Neural progenitor cell (in vitro differentiated cells): ENCODE measurements at regions not wholly inside any gene's neighbourhood (a gene's known extent, or its start where the extent isn't known, plus 50 kb on each side); places are given as distances from the start of the nearest gene placed in this dataset.

Experiments used
- DNase-seq: peaks from one replicate; pipeline ENCODE4 v3.0.0-alpha.2; 2016; ENCODE audit warnings: low spot score
- H2AFZ ChIP-seq: fragments of 200-600 bp; sonication (generic); replicated peaks from 2 replicates; pipeline ENCODE4 v1.6.1; 2016; ENCODE audit warnings: antibody characterized with exemption
- H3F3A ChIP-seq: fragments of 200-600 bp; sonication (generic); 2 replicates; pipeline ENCODE4 v1.6.1; 2016; ENCODE audit warnings: antibody characterized with exemption, low read depth
- H3K27ac ChIP-seq: fragments of 200-600 bp; sonication (generic); 2 replicates; pipeline ENCODE4 v1.5.1; 2016; ENCODE audit warnings: mild to moderate bottlenecking
- H3K27me3 ChIP-seq: fragments of 200-600 bp; sonication (generic); 2 replicates; pipeline ENCODE4 v1.6.1; 2016; ENCODE audit warnings: mild to moderate bottlenecking, moderate library complexity
- H3K36me3 ChIP-seq: fragments of 200-600 bp; sonication (generic); 2 replicates; pipeline ENCODE4 v1.5.1; 2016
- H3K4me1 ChIP-seq: fragments of 200-600 bp; sonication (generic); 2 replicates; pipeline ENCODE4 v1.6.1; 2016; ENCODE audit warnings: mixed run types
- H3K4me2 ChIP-seq: fragments of 200-600 bp; sonication (generic); 2 replicates; pipeline ENCODE4 v1.6.1; 2016
- H3K4me3 ChIP-seq: fragments of 200-600 bp; sonication (generic); 2 replicates; pipeline ENCODE4 v1.5.1; 2016
- H3K79me2 ChIP-seq: fragments of 200-600 bp; sonication (generic); 2 replicates; pipeline ENCODE4 v1.6.1; 2016; ENCODE audit warnings: low read depth
- H3K9ac ChIP-seq: fragments of 200-600 bp; sonication (generic); 2 replicates; pipeline ENCODE4 v1.6.1; 2016
- H3K9me3 ChIP-seq: fragments of 200-600 bp; sonication (generic); 2 replicates; pipeline ENCODE4 v1.5.1; 2016; ENCODE audit warnings: low read depth
- H4K20me1 ChIP-seq: fragments of 200-600 bp; sonication (generic); 2 replicates; pipeline ENCODE4 v1.6.1; 2016; ENCODE audit warnings: low read depth
- H3K27ac Mint-ChIP-seq: 3 replicates; pipeline ENCODE4 v1.8.0; 2021; ENCODE audit warnings: mixed read lengths
- H3K27me3 Mint-ChIP-seq: 2 replicates; pipeline ENCODE4 v1.8.0; 2022; ENCODE audit warnings: low read depth, mild to moderate bottlenecking, inconsistent platforms, moderate library complexity, mixed read lengths; ENCODE audit not compliant: insufficient read depth
- H3K36me3 Mint-ChIP-seq: 3 replicates; pipeline ENCODE4 v1.8.0; 2021; ENCODE audit warnings: mixed read lengths
- H3K4me1 Mint-ChIP-seq: 3 replicates; pipeline ENCODE4 v1.8.0; 2021; ENCODE audit warnings: mixed read lengths
- H3K4me3 Mint-ChIP-seq: 3 replicates; pipeline ENCODE4 v1.8.0; 2021; ENCODE audit warnings: mild to moderate bottlenecking, moderate library complexity, mixed read lengths
- H3K9me3 Mint-ChIP-seq: 3 replicates; pipeline ENCODE4 v1.8.0; 2020; ENCODE audit warnings: mixed read lengths
- EZH2 ChIP-seq: fragments of 200-600 bp; sonication (generic); IDR thresholded peaks from 2 replicates; pipeline ENCODE4 v1.6.1; 2017; ENCODE audit warnings: antibody characterized with exemption, mild to moderate bottlenecking, moderate library complexity
- EZH2phosphoT487 ChIP-seq: fragments of 200-600 bp; sonication (generic); IDR thresholded peaks from 2 replicates; pipeline ENCODE4 v1.6.1; 2017; ENCODE audit warnings: antibody characterized with exemption
- TF ChIP-seq, protein P1 (sequence below): fragments of 200-600 bp; sonication (generic); IDR thresholded peaks from 2 replicates; pipeline ENCODE4 v1.5.1; 2017; ENCODE audit warnings: antibody characterized with exemption, mild to moderate bottlenecking

DNA sequence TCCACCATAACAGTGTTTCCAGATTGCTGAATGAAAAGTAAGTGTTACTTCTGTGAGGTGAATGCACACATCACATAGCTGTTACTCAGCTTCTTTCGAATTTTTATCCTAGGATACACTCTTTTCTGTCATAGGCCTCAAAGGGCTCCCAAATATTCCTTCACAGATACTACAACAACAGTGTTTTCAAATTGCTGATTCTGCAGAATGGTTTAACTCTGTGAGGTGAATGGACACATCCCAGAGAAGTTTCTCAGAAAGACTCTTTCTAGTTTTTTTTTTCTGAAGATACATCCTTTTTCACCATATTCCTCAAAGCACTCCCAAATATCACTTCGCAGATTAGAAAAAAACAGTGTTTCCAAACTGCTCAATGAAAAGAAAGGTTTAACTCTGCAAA, 221.1 kb downstream of the OR4A5 start:
- no peak overlapping the region for H3K4me3 Mint-ChIP-seq
- peaks cover 42% of the 10 kb centered on the region for H3K9me3 Mint-ChIP-seq
- H3K4me3 ChIP-seq, result no peak overlapping the region
- H3K36me3 ChIP-seq, result no peaks in the 10 kb centered on the region
- H3K79me2 ChIP-seq, result no peaks in the 10 kb centered on the region
- H3K27me3 Mint-ChIP-seq, result peaks cover 3% of the 10 kb centered on the region
- no peak for DNase-seq
- H3K27me3 ChIP-seq, result no peaks in the 10 kb centered on the region
- H3K4me1 Mint-ChIP-seq, result no peaks in the 10 kb centered on the region
- H3K9ac ChIP-seq, result no peak overlapping the region
- no peak overlapping the region for H2AFZ ChIP-seq
- H3K9me3 ChIP-seq, result peaks cover 59% of the 10 kb centered on the region
- H3K27ac Mint-ChIP-seq, result no peak overlapping the region
- H3K4me1 ChIP-seq, result no peaks in the 10 kb centered on the region
- H3F3A ChIP-seq, result no peaks in the 10 kb centered on the region
- no peak overlapping the region for H3K27ac ChIP-seq
- TF ChIP-seq EZH2 (no peak), EZH2phosphoT487 (no peak)
- TF ChIP-seq, protein P1, sequence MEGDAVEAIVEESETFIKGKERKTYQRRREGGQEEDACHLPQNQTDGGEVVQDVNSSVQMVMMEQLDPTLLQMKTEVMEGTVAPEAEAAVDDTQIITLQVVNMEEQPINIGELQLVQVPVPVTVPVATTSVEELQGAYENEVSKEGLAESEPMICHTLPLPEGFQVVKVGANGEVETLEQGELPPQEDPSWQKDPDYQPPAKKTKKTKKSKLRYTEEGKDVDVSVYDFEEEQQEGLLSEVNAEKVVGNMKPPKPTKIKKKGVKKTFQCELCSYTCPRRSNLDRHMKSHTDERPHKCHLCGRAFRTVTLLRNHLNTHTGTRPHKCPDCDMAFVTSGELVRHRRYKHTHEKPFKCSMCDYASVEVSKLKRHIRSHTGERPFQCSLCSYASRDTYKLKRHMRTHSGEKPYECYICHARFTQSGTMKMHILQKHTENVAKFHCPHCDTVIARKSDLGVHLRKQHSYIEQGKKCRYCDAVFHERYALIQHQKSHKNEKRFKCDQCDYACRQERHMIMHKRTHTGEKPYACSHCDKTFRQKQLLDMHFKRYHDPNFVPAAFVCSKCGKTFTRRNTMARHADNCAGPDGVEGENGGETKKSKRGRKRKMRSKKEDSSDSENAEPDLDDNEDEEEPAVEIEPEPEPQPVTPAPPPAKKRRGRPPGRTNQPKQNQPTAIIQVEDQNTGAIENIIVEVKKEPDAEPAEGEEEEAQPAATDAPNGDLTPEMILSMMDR, result no peak
- no peak overlapping the region for H3K4me2 ChIP-seq
- H4K20me1 ChIP-seq, result no peaks in the 10 kb centered on the region
- H3K36me3 Mint-ChIP-seq, result no peaks in the 10 kb centered on the region

GRCh38 chr11:54930930-54931329, 224.3 kb downstream of the OR4A5 start:
- H3K9me3 Mint-ChIP-seq, result peaks cover 46% of the 10 kb centered on the region
- Histone ChIP-seq H3K79me2 (no peaks in the 10 kb centered on the region), H3K27ac (no peak overlapping the region), H3K4me3 (no peak overlapping the region), H2AFZ (no peak overlapping the region), H4K20me1 (no peaks in the 10 kb centered on the region), H3K36me3 (no peaks in the 10 kb centered on the region), H3K4me2 (no peak overlapping the region), H3F3A (no peaks in the 10 kb centered on the region), H3K27me3 (no peaks in the 10 kb centered on the region), H3K9ac (no peak overlapping the region), H3K4me1 (no peaks in the 10 kb centered on the region), H3K9me3 (peaks cover 72% of the 10 kb centered on the region)
- no peak for DNase-seq
- TF ChIP-seq EZH2phosphoT487 (no peak), EZH2 (no peak)
- TF ChIP-seq, protein P1, result no peak
- H3K4me1 Mint-ChIP-seq, result no peaks in the 10 kb centered on the region
- no peak overlapping the region for H3K27ac Mint-ChIP-seq
- H3K27me3 Mint-ChIP-seq, result peaks cover 3% of the 10 kb centered on the region
- no peaks in the 10 kb centered on the region for H3K36me3 Mint-ChIP-seq
- no peak overlapping the region for H3K4me3 Mint-ChIP-seq

DNA sequence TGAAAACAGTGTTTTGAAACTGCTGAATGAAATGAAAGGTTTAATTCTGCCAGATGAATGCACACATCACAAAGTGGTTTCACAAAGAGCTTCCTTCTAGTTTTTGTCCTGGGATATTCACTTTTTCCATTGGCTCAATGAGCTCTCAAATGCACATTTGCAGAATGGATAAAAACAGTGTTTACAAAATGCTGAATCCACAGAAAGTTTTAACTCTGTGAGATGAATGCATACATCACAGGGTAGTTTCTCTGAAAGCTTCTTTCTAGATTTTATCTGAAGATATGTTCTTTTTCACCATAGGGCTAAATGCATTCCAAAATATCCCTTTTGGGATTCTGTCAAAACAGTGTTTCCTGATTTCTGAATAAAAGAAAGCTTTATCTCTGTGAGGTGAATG, 237.6 kb downstream of the OR4A5 start:
- Histone ChIP-seq H2AFZ (no peak overlapping the region), H3K27me3 (no peaks in the 10 kb centered on the region), H3K4me3 (no peak overlapping the region), H3F3A (no peaks in the 10 kb centered on the region), H4K20me1 (no peaks in the 10 kb centered on the region), H3K9ac (no peak overlapping the region), H3K4me1 (no peaks in the 10 kb centered on the region), H3K79me2 (no peaks in the 10 kb centered on the region), H3K4me2 (no peak overlapping the region), H3K27ac (no peak overlapping the region), H3K9me3 (peaks cover 53% of the 10 kb centered on the region), H3K36me3 (no peaks in the 10 kb centered on the region)
- no peak for TF ChIP-seq EZH2
- TF ChIP-seq, protein P1, result no peak
- TF ChIP-seq EZH2phosphoT487, result no peak
- no peak overlapping the region for H3K4me3 Mint-ChIP-seq
- H3K4me1 Mint-ChIP-seq, result no peaks in the 10 kb centered on the region
- H3K9me3 Mint-ChIP-seq, result peaks cover 32% of the 10 kb centered on the region
- H3K27me3 Mint-ChIP-seq, result no peaks in the 10 kb centered on the region
- no peak overlapping the region for H3K27ac Mint-ChIP-seq
- peaks cover 1% of the 10 kb centered on the region for H3K36me3 Mint-ChIP-seq
- DNase-seq, result no peak
